ENCODE measurements at regions not wholly inside any gene's neighbourhood (a gene's known extent, or its start where the extent isn't known, plus 50 kb on each side); places are given as distances from the start of the nearest gene placed in this dataset.
"Not testable (repeated sequence)": the region's sequence is repeated elsewhere in the genome, so short reads cannot be mapped to it uniquely, and the experiment has no call there.

- no peaks in the 10 kb centered on the region for H3K36me3 ChIP-seq
- no peaks in the 10 kb centered on the region for H3K9me3 ChIP-seq
- TF ChIP-seq CTCF (IDR thresholded peaks at IDR 0.05), result no peak
- no peak for TF ChIP-seq POLR2A (IDR thresholded peaks at IDR 0.05)
- no peak for TF ChIP-seq POLR2AphosphoS5 (IDR thresholded peaks at IDR 0.05; ENCODE audit: insufficient read depth in 1 of 2, low read depth in 1 of 2)
- no peak overlapping the region for H3K4me3 ChIP-seq
- H3K4me1 ChIP-seq, result no peaks in the 10 kb centered on the region
- no peaks in the 10 kb centered on the region for H3K27me3 ChIP-seq
- DNase-seq (ENCODE audit: extremely low spot score in 2 of 2), result no peak
- intact Hi-C loops (cut with DNase I), result no loop called here
- H3K27ac ChIP-seq, result no peak overlapping the region
Observed at GRCh38 chr4:64756016-64756415, 346.8 kb upstream of the TECRL start.

DNA sequence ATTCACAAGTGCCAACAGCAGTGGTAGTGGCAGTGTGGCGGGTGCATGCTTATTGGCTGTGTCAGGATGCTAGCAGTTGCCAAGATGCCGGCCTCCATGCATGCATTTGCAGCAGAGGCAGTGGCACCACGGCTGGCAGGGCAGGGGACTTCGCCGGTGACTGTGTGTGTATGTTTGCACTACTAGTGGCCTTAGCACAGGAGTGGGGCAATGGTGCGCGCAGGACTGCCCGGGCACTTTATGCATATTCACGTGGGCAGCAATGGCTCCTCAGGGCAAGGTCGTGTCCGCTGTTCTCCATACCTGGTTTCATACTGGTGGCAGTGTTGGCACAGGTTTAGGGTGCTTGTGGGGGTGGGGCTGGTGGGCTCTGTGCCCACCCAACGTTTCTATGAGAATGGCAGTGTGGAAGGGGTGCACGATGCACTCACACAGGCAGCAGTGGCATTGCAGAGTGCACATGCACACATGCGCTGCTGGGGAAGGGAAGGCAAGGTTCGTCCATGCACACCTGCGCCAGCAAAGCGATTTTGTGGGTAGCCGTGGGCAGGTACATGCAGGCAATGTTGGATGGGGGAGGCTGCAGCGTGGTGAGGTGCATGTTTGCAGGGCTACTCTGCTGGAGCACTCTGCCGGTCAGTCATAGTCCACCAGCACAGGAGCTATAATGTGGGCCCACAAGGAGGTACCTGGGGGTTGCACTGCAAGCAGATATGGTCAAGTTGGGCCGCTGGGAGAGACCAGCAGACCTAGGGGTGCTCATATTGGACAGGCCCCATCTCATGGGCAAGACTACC, 338.9 kb upstream of the TECRL start:
- Histone ChIP-seq H3K27ac (no peak overlapping the region), H3K36me3 (no peaks in the 10 kb centered on the region), H3K4me3 (no peak overlapping the region), H3K4me1 (no peaks in the 10 kb centered on the region), H3K27me3 (no peaks in the 10 kb centered on the region), H3K9me3 (no peaks in the 10 kb centered on the region)
- TF ChIP-seq POLR2AphosphoS5 (IDR thresholded peaks at IDR 0.05; ENCODE audit: insufficient read depth in 1 of 2, low read depth in 1 of 2) (no peak), CTCF (IDR thresholded peaks at IDR 0.05) (no peak), POLR2A (IDR thresholded peaks at IDR 0.05) (no peak)
- intact Hi-C loops (cut with DNase I), result no loop called here
- no peak for DNase-seq (ENCODE audit: extremely low spot score in 2 of 2)

- TF ChIP-seq POLR2AphosphoS5 (IDR thresholded peaks at IDR 0.05; ENCODE audit: insufficient read depth in 1 of 2, low read depth in 1 of 2) (no peak), POLR2A (IDR thresholded peaks at IDR 0.05) (no peak), CTCF (IDR thresholded peaks at IDR 0.05) (no peak)
- Histone ChIP-seq H3K4me1 (no peaks in the 10 kb centered on the region), H3K27me3 (no peaks in the 10 kb centered on the region), H3K27ac (no peak overlapping the region), H3K36me3 (no peaks in the 10 kb centered on the region), H3K9me3 (no peaks in the 10 kb centered on the region), H3K4me3 (no peak overlapping the region)
- no peak for DNase-seq (ENCODE audit: extremely low spot score in 2 of 2)
- intact Hi-C loops (cut with DNase I), result no loop called here
Observed at GRCh38 chr4:64738240-64738639, 329.0 kb upstream of the TECRL start.

GRCh38 chr4:64737854-64738138, 328.5 kb upstream of the TECRL start:
- H3K27ac ChIP-seq; H3K36me3 ChIP-seq; H3K4me1 ChIP-seq; H3K9me3 ChIP-seq; DNase-seq (ENCODE audit: extremely low spot score in 2 of 2); intact Hi-C loops (cut with DNase I); H3K4me3 ChIP-seq; H3K27me3 ChIP-seq: not testable (repeated sequence)

- no peak for TF ChIP-seq POLR2A (IDR thresholded peaks at IDR 0.05)
- TF ChIP-seq POLR2AphosphoS5 (IDR thresholded peaks at IDR 0.05; ENCODE audit: insufficient read depth in 1 of 2, low read depth in 1 of 2), result no peak
- TF ChIP-seq CTCF (IDR thresholded peaks at IDR 0.05), result no peak
- H3K9me3 ChIP-seq, result no peaks in the 10 kb centered on the region
- no peaks in the 10 kb centered on the region for H3K4me1 ChIP-seq
- H3K27me3 ChIP-seq, result no peaks in the 10 kb centered on the region
- no peak overlapping the region for H3K4me3 ChIP-seq
- intact Hi-C loops (cut with DNase I), result no loop called here
- H3K27ac ChIP-seq, result no peak overlapping the region
- no peaks in the 10 kb centered on the region for H3K36me3 ChIP-seq
- DNase-seq (ENCODE audit: extremely low spot score in 2 of 2), result no peak
Observed at GRCh38 chr4:64737026-64737853, 328.0 kb upstream of the TECRL start.

Data from vagina (tissue), 2 donors.